ENCODE measurements at regions not wholly inside any gene's neighbourhood (a gene's known extent, or its start where the extent isn't known, plus 50 kb on each side); places are given as distances from the start of the nearest gene placed in this dataset.

- H3K4me3 ChIP-seq (replicated peaks; ENCODE audit: low read depth, low read length), result no peak overlapping the region
- TF ChIP-seq CTCF (IDR thresholded peaks at IDR 0.05; ENCODE audit: low read length, missing control alignments), result no peak
- no peak for DNase-seq (ENCODE audit: low read depth)
These were observed 89.7 kb downstream of the FAM50B start for GRCh38 chr6:3938715-3939367.

GRCh38 chr6:3939368-3939958 lies 90.3 kb downstream of the FAM50B start:
- TF ChIP-seq CTCF (IDR thresholded peaks at IDR 0.05; ENCODE audit: low read length, missing control alignments), result no peak
- DNase-seq (ENCODE audit: low read depth), result no peak

GRCh38 chr6:3939964-3940363 lies 90.8 kb downstream of the FAM50B start:
- no peak overlapping the region for H3K4me3 ChIP-seq (replicated peaks; ENCODE audit: low read depth, low read length)
- TF ChIP-seq CTCF (IDR thresholded peaks at IDR 0.05; ENCODE audit: low read length, missing control alignments), result no peak
- peak; percentile 88 for DNase-seq (ENCODE audit: low read depth)

More at GRCh38 chr6:3939368-3939958, 90.3 kb downstream of the FAM50B start:
- no peak overlapping the region for H3K4me3 ChIP-seq (replicated peaks; ENCODE audit: low read depth, low read length)

- no peak overlapping the region for H3K4me3 ChIP-seq (replicated peaks; ENCODE audit: low read depth, low read length)
- TF ChIP-seq CTCF (IDR thresholded peaks at IDR 0.05; ENCODE audit: low read length, missing control alignments), result no peak
- DNase-seq (ENCODE audit: low read depth), result no peak
These were observed 91.5 kb downstream of the FAM50B start for GRCh38 chr6:3940703-3941102.

GRCh38 chr6:3943331-3943765 lies 94.2 kb downstream of the FAM50B start:
- DNase-seq (ENCODE audit: low read depth), result peak; percentile 94
- no peak for TF ChIP-seq CTCF (IDR thresholded peaks at IDR 0.05; ENCODE audit: low read length, missing control alignments)
- H3K4me3 ChIP-seq (replicated peaks; ENCODE audit: low read depth, low read length), result no peak overlapping the region

- no peak overlapping the region for H3K4me3 ChIP-seq (replicated peaks; ENCODE audit: low read depth, low read length)
- no peak for DNase-seq (ENCODE audit: low read depth)
- TF ChIP-seq CTCF (IDR thresholded peaks at IDR 0.05; ENCODE audit: low read length, missing control alignments), result no peak
These were observed 95.1 kb downstream of the FAM50B start for GRCh38 chr6:3944246-3944645.

GRCh38 chr6:3946778-3947177 lies 97.6 kb downstream of the FAM50B start:
- no peak for TF ChIP-seq CTCF (IDR thresholded peaks at IDR 0.05; ENCODE audit: low read length, missing control alignments)
- DNase-seq (ENCODE audit: low read depth), result no peak
- H3K4me3 ChIP-seq (replicated peaks; ENCODE audit: low read depth, low read length), result no peak overlapping the region

Data from fibroblast of pulmonary artery (primary cell).